ENCODE measurements at regions not wholly inside any gene's neighbourhood (a gene's known extent, or its start where the extent isn't known, plus 50 kb on each side); places are given as distances from the start of the nearest gene placed in this dataset.

GRCh38 chr6:43880236-43881137, 110.5 kb downstream of the VEGFA start:
- no peak for FAIRE-seq

GRCh38 chr6:43879722-43880121, 109.7 kb downstream of the VEGFA start:
- FAIRE-seq: no peak

GRCh38 chr6:43878823-43879495, 108.9 kb downstream of the VEGFA start:
- FAIRE-seq: no peak

GRCh38 chr6:43878127-43878634, 108.2 kb downstream of the VEGFA start:
- no peak for FAIRE-seq

GRCh38 chr6:43877463-43878126, 107.6 kb downstream of the VEGFA start:
- no peak for FAIRE-seq

- FAIRE-seq: no peak
Observed at GRCh38 chr6:43877036-43877435, 107.0 kb downstream of the VEGFA start.

- FAIRE-seq: no peak
Observed at GRCh38 chr6:43876602-43877001, 106.6 kb downstream of the VEGFA start.

GRCh38 chr6:43875849-43876572, 106.0 kb downstream of the VEGFA start:
- no peak for FAIRE-seq

GRCh38 chr6:43874814-43875590, 105.0 kb downstream of the VEGFA start:
- no peak for FAIRE-seq

- FAIRE-seq: no peak
Observed at GRCh38 chr6:43873806-43874714, 104.0 kb downstream of the VEGFA start.

GRCh38 chr6:43871933-43872332, 101.9 kb downstream of the VEGFA start:
- FAIRE-seq: no peak

GRCh38 chr6:43871284-43871683, 101.3 kb downstream of the VEGFA start:
- no peak for FAIRE-seq

- FAIRE-seq: no peak
Observed at GRCh38 chr6:43870660-43871061, 100.7 kb downstream of the VEGFA start.

- no peak for FAIRE-seq
Observed at GRCh38 chr6:43869792-43870659, 100.0 kb downstream of the VEGFA start.

GRCh38 chr6:43869079-43869710, 99.2 kb downstream of the VEGFA start:
- FAIRE-seq: no peak

- FAIRE-seq: no peak
Observed at GRCh38 chr6:43868467-43868866, 98.5 kb downstream of the VEGFA start.

- FAIRE-seq: no peak
Observed at GRCh38 chr6:43867996-43868395, 98.0 kb downstream of the VEGFA start.

GRCh38 chr6:43867246-43867645, 97.2 kb downstream of the VEGFA start:
- no peak for FAIRE-seq
